H1 (cell line): ENCODE measurements at regions not wholly inside any gene's neighbourhood (a gene's known extent, or its start where the extent isn't known, plus 50 kb on each side); places are given as distances from the start of the nearest gene placed in this dataset.

Source experiments
- CTCF ChIA-PET: fragments of 300-600 bp; sonication (Branson Sonifier 250); formaldehyde crosslinking; loops from one replicate; lab custom pipeline; 2021; ENCODE audit not compliant: partially characterized antibody; lab: Charles Lee
- POLR2A ChIA-PET: fragments of 300-600 bp; sonication (Branson Sonifier 250); formaldehyde crosslinking; loops from one replicate; lab custom pipeline; 2021; ENCODE audit warnings: inconsistent platforms; ENCODE audit not compliant: partially characterized antibody; lab: Charles Lee
- DNase-seq, 2 experiments: peaks; one replicate each; pipeline versions ENCODE4 v3.0.0 to v3.0.0-alpha.2; 2010 to 2022; ENCODE audit warnings: low spot score in 2 of 2, low read depth in 1 of 2, mixed read lengths in 1 of 2
- FAIRE-seq: peaks from 2 replicates; lab custom pipeline; 2011; peaks lifted over from hg19 to GRCh38; lab: Jason Lieb, UNC
- H2AFZ ChIP-seq: 2 replicates; pipeline ENCODE4 v1.8.1; 2012; ENCODE audit warnings: low read length, inconsistent platforms
- H2AK5ac ChIP-seq: 2 replicates; pipeline ENCODE4 v1.6.1; 2013; ENCODE audit warnings: low read depth, low read length
- H2BK120ac ChIP-seq: replicated peaks from 2 replicates; pipeline ENCODE3; 2013; ENCODE audit warnings: low read depth, low read length, inconsistent platforms
- H2BK12ac ChIP-seq: 2 replicates; pipeline ENCODE4 v1.6.1; 2013; ENCODE audit warnings: low read depth, low read length
- H2BK15ac ChIP-seq: 2 replicates; pipeline ENCODE4 v1.6.1; 2013; ENCODE audit warnings: low read length
- H2BK20ac ChIP-seq: 2 replicates; pipeline ENCODE4 v1.6.1; 2013; ENCODE audit warnings: low read length
- H2BK5ac ChIP-seq: 2 replicates; pipeline ENCODE4 v1.6.1; 2013; ENCODE audit warnings: low read depth, low read length
- H3K14ac ChIP-seq: 2 replicates; pipeline ENCODE4 v1.6.1; 2013; ENCODE audit warnings: inconsistent platforms; ENCODE audit not compliant: insufficient read length
- H3K18ac ChIP-seq: 2 replicates; pipeline ENCODE4 v1.6.1; 2013; ENCODE audit warnings: low read length; ENCODE audit errors: extremely low read depth
- H3K23ac ChIP-seq: 2 replicates; pipeline ENCODE4 v1.6.1; 2013; ENCODE audit warnings: inconsistent platforms; ENCODE audit not compliant: insufficient read length
- H3K23me2 ChIP-seq: 2 replicates; pipeline ENCODE4 v1.6.1; 2013; ENCODE audit warnings: low read depth, low read length
- H3K27ac ChIP-seq: 2 replicates; pipeline ENCODE4 v1.6.1; 2011; ENCODE audit warnings: low read depth, low read length, inconsistent platforms
- H3K27me3 ChIP-seq, 4 experiments: replicated peaks in 1 of 4; 1 replicate in 1 of 4; 2 replicates in 3 of 4; pipeline versions ENCODE4 v1.6.1 to v1.8.1; 2011 to 2013; ENCODE audit warnings: low read length in 3 of 4, mild to moderate bottlenecking in 3 of 4, inconsistent platforms in 2 of 4, mixed read lengths in 2 of 4, moderate library complexity in 1 of 4; ENCODE audit not compliant: control insufficient read depth in 3 of 4, insufficient read depth in 3 of 4; ENCODE audit errors: extremely low read depth in 1 of 4
- H3K36me3 ChIP-seq, 4 experiments: 2 replicates each; pipeline versions ENCODE4 v1.6.1 to v1.8.1; 2011 to 2013; ENCODE audit warnings: mild to moderate bottlenecking in 4 of 4, low read length in 3 of 4, moderate library complexity in 2 of 4, control low read depth in 1 of 4, inconsistent platforms in 1 of 4; ENCODE audit not compliant: insufficient read depth in 4 of 4, control insufficient read depth in 2 of 4
- H3K4ac ChIP-seq: replicated peaks from 2 replicates; pipeline ENCODE3; 2013; ENCODE audit warnings: low read length, low read depth, mixed read lengths, inconsistent platforms; ENCODE audit not compliant: insufficient read length
- H3K4me1 ChIP-seq, 4 experiments: replicated peaks in 1 of 4; 1 replicate in 1 of 4; 2 replicates in 3 of 4; pipeline versions ENCODE4 v1.6.1 to v1.8.1; 2011 to 2013; ENCODE audit warnings: low read length in 3 of 4, inconsistent platforms in 2 of 4, mixed read lengths in 1 of 4; ENCODE audit not compliant: insufficient read depth in 4 of 4, control insufficient read depth in 3 of 4
- H3K4me2 ChIP-seq, 2 experiments: 2 replicates each; pipeline versions ENCODE4 v1.6.1 to v1.8.1; 2011 to 2013; ENCODE audit warnings: low read depth in 2 of 2, low read length in 2 of 2, control low read depth in 1 of 2, inconsistent platforms in 1 of 2, mild to moderate bottlenecking in 1 of 2; ENCODE audit not compliant: insufficient read depth in 1 of 2
- H3K4me3 ChIP-seq, 4 experiments: fragments of 200-600, 300-600 bp in 1 of 4; sonication (generic), shearing (Covaris generic), sonication (Bioruptor Twin) in 1 of 4; 2 replicates each; pipeline versions ENCODE4 v1.5.1 to v1.8.1; 2011 to 2016; ENCODE audit warnings: low read length in 4 of 4, low read depth in 3 of 4, control low read depth in 2 of 4, inconsistent platforms in 2 of 4, mild to moderate bottlenecking in 2 of 4, mixed read lengths in 1 of 4, moderate library complexity in 1 of 4; ENCODE audit not compliant: insufficient read depth in 2 of 4; ENCODE audit errors: extremely low read depth in 1 of 4
- H3K56ac ChIP-seq: replicated peaks from 2 replicates; pipeline ENCODE3; 2013; ENCODE audit warnings: low read depth, mild to moderate bottlenecking, mixed read lengths, low read length, inconsistent platforms; ENCODE audit not compliant: insufficient read length
- H3K79me1 ChIP-seq: 2 replicates; pipeline ENCODE4 v1.6.1; 2013; ENCODE audit warnings: low read depth, low read length, control low read depth
- H3K79me2 ChIP-seq, 2 experiments: 2 replicates each; pipeline versions ENCODE4 v1.6.1 to v1.8.1; 2012 to 2013; ENCODE audit warnings: low read length in 2 of 2, mild to moderate bottlenecking in 2 of 2, inconsistent platforms in 1 of 2; ENCODE audit not compliant: insufficient read depth in 2 of 2, control insufficient read depth in 1 of 2
- H3K9ac ChIP-seq, 4 experiments: replicated peaks in 1 of 4; 1 replicate in 1 of 4; 2 replicates in 3 of 4; pipeline versions ENCODE4 v1.6.1 to v1.8.1; 2011 to 2013; ENCODE audit warnings: low read depth in 3 of 4, low read length in 3 of 4, control low read depth in 2 of 4, mild to moderate bottlenecking in 2 of 4, moderate library complexity in 2 of 4, inconsistent platforms in 1 of 4; ENCODE audit errors: extremely low read depth in 1 of 4
- H3K9me3 ChIP-seq, 2 experiments: 2 replicates each; pipeline versions ENCODE4 v1.6.1 to v1.8.1; 2012 to 2013; ENCODE audit warnings: mild to moderate bottlenecking in 2 of 2, moderate library complexity in 2 of 2, control low read depth in 1 of 2, inconsistent platforms in 1 of 2, low read depth in 1 of 2, low read length in 1 of 2, mixed read lengths in 1 of 2; ENCODE audit not compliant: insufficient read depth in 2 of 2
- H4K20me1 ChIP-seq, 2 experiments: replicated peaks in 1 of 2; 2 replicates each; pipeline versions ENCODE3 to v1.8.1; 2011 to 2013; ENCODE audit warnings: inconsistent platforms in 2 of 2, low read length in 2 of 2, mild to moderate bottlenecking in 1 of 2; ENCODE audit not compliant: insufficient read depth in 2 of 2, control insufficient read depth in 1 of 2
- H4K5ac ChIP-seq: 2 replicates; pipeline ENCODE4 v1.6.1; 2013; ENCODE audit warnings: low read length, low read depth, mixed read lengths, inconsistent platforms; ENCODE audit not compliant: insufficient read length
- H4K8ac ChIP-seq: 2 replicates; pipeline ENCODE4 v1.8.0; 2013; ENCODE audit warnings: mild to moderate bottlenecking, moderate library complexity, low read length, inconsistent platforms; ENCODE audit not compliant: insufficient read depth; ENCODE audit errors: extremely low read depth
- H4K91ac ChIP-seq: replicated peaks from 2 replicates; pipeline ENCODE3; 2013; ENCODE audit warnings: low read length, mixed read lengths, inconsistent platforms; ENCODE audit not compliant: insufficient read length
- ASH2L ChIP-seq: fragments of 200-600, 300-600 bp; sonication (generic); IDR thresholded peaks from one replicate; pipeline ENCODE4 v1.7.1; 2017; ENCODE audit warnings: low read length
- CHD1 ChIP-seq: IDR thresholded peaks from 2 replicates; pipeline ENCODE4 v1.6.1; 2012; ENCODE audit warnings: low read depth, low read length, improper control_type of control experiment
- CREB1 ChIP-seq: IDR thresholded peaks from 2 replicates; pipeline ENCODE4 v1.6.1; 2012; ENCODE audit warnings: inconsistent platforms
- CTBP2 ChIP-seq: IDR thresholded peaks from 2 replicates; pipeline ENCODE4 v1.7.0; 2011; ENCODE audit warnings: borderline replicate concordance, mild to moderate bottlenecking, moderate library complexity, mixed read lengths, low read length; ENCODE audit not compliant: insufficient read depth, insufficient read length
- FOSL1 ChIP-seq: IDR thresholded peaks from 2 replicates; pipeline ENCODE4 v1.6.1; 2011; ENCODE audit warnings: mild to moderate bottlenecking, low read depth, low read length, moderate library complexity; ENCODE audit not compliant: insufficient read depth
- HDAC2 ChIP-seq, 2 experiments: fragments of 300-600 bp in 1 of 2; sonication (generic) in 1 of 2; IDR thresholded peaks; 2 replicates each; pipeline ENCODE4 v1.6.1; 2011 to 2012; ENCODE audit warnings: low read depth in 2 of 2, low read length in 2 of 2, mild to moderate bottlenecking in 2 of 2, moderate library complexity in 2 of 2, borderline replicate concordance in 1 of 2, inconsistent platforms in 1 of 2
- HDAC6 ChIP-seq: IDR thresholded peaks from one replicate; pipeline ENCODE4 v1.7.1; 2012; ENCODE audit warnings: low read depth, mild to moderate bottlenecking, inconsistent platforms, low read length, moderate library complexity
- POU5F1 ChIP-seq: IDR thresholded peaks from 2 replicates; pipeline ENCODE4 v1.6.1; 2011; ENCODE audit warnings: low read depth, mild to moderate bottlenecking, low read length, moderate library complexity
- RAD21 ChIP-seq, 2 experiments: IDR thresholded peaks in 1 of 2; conservative IDR thresholded peaks in 1 of 2; 2 replicates each; pipeline ENCODE4 v1.6.1; 2011; ENCODE audit warnings: low read depth in 2 of 2, low read length in 2 of 2, improper control_type of control experiment in 1 of 2, inconsistent platforms in 1 of 2, mild to moderate bottlenecking in 1 of 2, moderate library complexity in 1 of 2
- RNF2 ChIP-seq: fragments of 200-900, 300-1000 bp; sonication (generic); IDR thresholded peaks from 2 replicates; pipeline ENCODE4 v1.7.1; 2016; ENCODE audit warnings: borderline replicate concordance, low read depth, mild to moderate bottlenecking, antibody characterized with exemption, low read length; ENCODE audit not compliant: poor library complexity, severe bottlenecking; ENCODE audit errors: missing control alignments
- TBP ChIP-seq: IDR thresholded peaks from 2 replicates; pipeline ENCODE4 v1.6.1; 2011; ENCODE audit warnings: low read depth, low read length, improper control_type of control experiment
- TCF12 ChIP-seq: IDR thresholded peaks from 2 replicates; pipeline ENCODE4 v1.6.1; 2011; ENCODE audit warnings: low read depth, mild to moderate bottlenecking, low read length
- WGBS, 2 experiments: shearing (Covaris generic) in 1 of 2; methylation state at CpG; one replicate each; pipeline versions ENCODE4 v1.1.6 to v1.1.7; 2013 to 2015; ENCODE audit warnings: low lambda C conversion rate in 2 of 2, mixed read lengths in 2 of 2, inconsistent platforms in 1 of 2, low coverage in 1 of 2, missing lambda C conversion rate in 1 of 2; ENCODE audit not compliant: insufficient replicate concordance in 2 of 2, insufficient coverage in 1 of 2, insufficient read length in 1 of 2; ENCODE audit errors: extremely low coverage in 1 of 2, missing lambda C conversion rate in 1 of 2; 5-methylcytosine and 5-hydroxymethylcytosine counted together

DNA sequence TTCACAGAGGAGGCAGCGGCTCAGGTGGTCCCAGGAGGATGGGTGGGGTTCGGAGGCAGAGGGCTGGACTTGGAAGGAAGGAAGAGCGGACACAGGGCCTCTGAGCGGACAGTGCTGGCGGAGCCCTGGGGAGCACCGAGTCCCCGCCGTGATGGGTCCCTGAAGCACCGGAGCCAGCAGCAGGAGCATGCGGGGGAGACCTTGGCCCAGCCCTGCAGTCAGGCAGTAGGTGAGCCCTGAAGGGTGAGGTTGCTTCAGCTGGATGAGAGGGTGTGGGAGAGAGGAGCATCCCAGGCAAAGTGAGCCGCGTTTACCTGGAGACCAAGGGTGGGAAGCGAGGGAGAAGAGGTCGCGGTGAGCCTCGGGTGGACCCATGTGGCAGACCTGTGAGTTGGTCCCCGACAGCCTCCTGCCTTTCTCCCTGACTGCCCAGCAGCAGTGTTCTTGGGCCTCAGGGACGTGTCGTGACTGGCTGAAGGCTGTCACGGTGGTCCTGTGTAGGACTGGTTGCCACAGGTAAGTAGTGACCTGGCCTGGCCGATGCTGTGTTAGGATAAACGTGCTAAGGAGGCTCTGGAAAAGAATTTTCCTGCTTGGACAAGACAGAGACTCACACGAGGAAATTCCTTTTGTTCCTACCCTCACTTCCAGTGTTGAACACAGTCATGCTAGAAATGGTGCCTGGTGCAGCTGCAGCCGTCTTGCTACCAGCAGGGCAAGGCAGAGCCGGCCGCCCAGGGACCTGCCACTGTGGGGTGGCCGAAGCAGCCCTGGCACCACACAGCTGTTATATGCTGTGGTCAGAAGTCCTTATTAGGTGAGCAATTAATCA lies 73.0 kb downstream of the RRM2 start:
- WGBS, 2 experiments: 92% methylated on average over 27 of the region's 27 CpGs; no CpG with 5 or more reads in 1 of the 2 experiments
- no peak overlapping the region for H3K27ac ChIP-seq
- H3K79me2 ChIP-seq: no peaks in the 10 kb centered on the region
- no peak overlapping the region for H3K4me2 ChIP-seq
- H3K27me3 ChIP-seq: no peaks in the 10 kb centered on the region
- H3K23ac ChIP-seq: no peak overlapping the region
- no peak overlapping the region for H4K91ac ChIP-seq
- no peak overlapping the region for H2BK120ac ChIP-seq
- no peak for FAIRE-seq
- H3K36me3 ChIP-seq: no peaks in the 10 kb centered on the region
- H3K23me2 ChIP-seq: peaks cover 2% of the 10 kb centered on the region; the same call in 1 of the 2 replicates
- H4K8ac ChIP-seq: no peak overlapping the region
- TF ChIP-seq CTBP2 (no peak), HDAC6 (no peak), RNF2 (no peak), CHD1 (no peak), FOSL1 (no peak), TCF12 (no peak), CREB1 (no peak), HDAC2 (IDR thresholded peaks at IDR 0.05; ENCODE audit: borderline replicate concordance in 1 of 2, low read depth in 2 of 2, low read length in 2 of 2) (no peak), RAD21 (IDR thresholded peaks at IDR 0.05 in 1 of 2, conservative IDR thresholded peaks at IDR 0.05 in 1 of 2; ENCODE audit: low read depth in 2 of 2, low read length in 2 of 2) (no peak), TBP (no peak), POU5F1 (no peak), ASH2L (no peak)
- DNase-seq: no peak
- H3K4me1 ChIP-seq: no peaks in the 10 kb centered on the region
- H4K20me1 ChIP-seq: peaks cover 0 to 3% of the 10 kb centered on the region in 2 experiments
- H3K18ac ChIP-seq: no peak overlapping the region
- H2AFZ ChIP-seq: no peak overlapping the region
- H3K4me3 ChIP-seq: no peak overlapping the region
- CTCF ChIA-PET: interaction anchor here (0.8 kb wide), 1 partner anchor 212 kb away, joined by 3 read pairs; no protein-coding TSS in a partner anchor
- no peak overlapping the region for H3K14ac ChIP-seq
- no peak overlapping the region for H2AK5ac ChIP-seq
- POLR2A ChIA-PET: interaction anchor here (0.7 to 1.5 kb wide), 2 partner anchors 10 to 220 kb away, joined by 3 to 4 read pairs; no protein-coding TSS in a partner anchor
- no peak overlapping the region for H3K9ac ChIP-seq
- no peak overlapping the region for H2BK12ac ChIP-seq
- H2BK20ac ChIP-seq: no peak overlapping the region
- no peak overlapping the region for H3K56ac ChIP-seq
- no peak overlapping the region for H2BK15ac ChIP-seq
- no peak overlapping the region for H2BK5ac ChIP-seq
- H4K5ac ChIP-seq: no peak overlapping the region
- peaks cover 10 to 12% of the 10 kb centered on the region in 2 experiments for H3K9me3 ChIP-seq
- peaks cover 2% of the 10 kb centered on the region; the same call in 1 of the 2 replicates for H3K79me1 ChIP-seq
- no peak overlapping the region for H3K4ac ChIP-seq
